ENCODE measurements at regions not wholly inside any gene's neighbourhood (a gene's known extent, or its start where the extent isn't known, plus 50 kb on each side); places are given as distances from the start of the nearest gene placed in this dataset.

DNA sequence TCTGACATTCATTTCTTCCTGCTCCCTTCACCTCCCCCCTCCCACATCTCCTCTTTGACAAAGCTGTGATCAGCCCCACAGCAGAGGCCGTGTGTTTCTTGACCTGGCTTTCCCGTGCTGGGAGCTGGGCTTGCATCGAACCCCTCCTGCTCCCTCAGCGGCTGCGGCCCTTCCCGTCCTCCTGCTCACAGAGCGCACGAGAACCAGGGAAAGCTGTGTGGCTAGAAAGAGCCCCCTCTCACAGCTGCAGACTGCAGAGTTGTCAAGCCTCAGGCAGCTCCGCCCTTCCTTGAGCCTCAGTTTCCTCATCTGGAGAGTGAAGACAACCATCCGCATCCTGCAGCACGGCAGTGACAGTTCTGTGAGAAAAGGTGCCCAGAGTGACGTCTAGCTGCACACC, 65.7 kb upstream of the GLI2 start:
- Histone ChIP-seq H3K79me2 (ENCODE audit: insufficient read depth, low read length) (no peaks in the 10 kb centered on the region), H3T11ph (ENCODE audit: low read length) (no peak overlapping the region), H2AK5ac (ENCODE audit: insufficient read length, low read length) (no peak overlapping the region), H3K23ac (ENCODE audit: insufficient read length, low read depth, low read length) (no peak overlapping the region), H3K23me2 (ENCODE audit: insufficient read length, low read depth, low read length, poor library complexity, severe bottlenecking) (peaks cover 3% of the 10 kb centered on the region), H3K79me1 (ENCODE audit: insufficient read depth, low read depth, low read length, poor library complexity, severe bottlenecking) (no peaks in the 10 kb centered on the region), H2BK15ac (ENCODE audit: low read depth, low read length) (no peak overlapping the region), H2BK120ac (ENCODE audit: low read depth, low read length, poor library complexity, severe bottlenecking) (no peak overlapping the region), H3K4ac (ENCODE audit: low read depth, low read length) (no peak overlapping the region), H3K9ac (ENCODE audit: extremely low read depth, insufficient read length, low read length) (no peak overlapping the region), H3K18ac (ENCODE audit: insufficient read length, low read depth, low read length) (no peak overlapping the region), H4K8ac (replicated peaks; ENCODE audit: insufficient read length, low read depth, low read length) (no peak overlapping the region), H2AFZ (ENCODE audit: low read length) (no peak overlapping the region), H2BK20ac (ENCODE audit: low read depth, low read length, poor library complexity, severe bottlenecking) (no peak overlapping the region), H3K4me2 (ENCODE audit: insufficient read depth, insufficient read length, low read length) (no peak overlapping the region), H3K27ac (ENCODE audit: insufficient read length, low read depth, low read length) (no peak overlapping the region), H4K91ac (ENCODE audit: insufficient read length, low read depth, low read length) (no peak overlapping the region), H3K4me1 (ENCODE audit: insufficient read depth, low read length) (no peaks in the 10 kb centered on the region), H4K5ac (ENCODE audit: insufficient read length, low read depth, low read length) (no peak overlapping the region), H2BK5ac (ENCODE audit: insufficient read length, low read length) (no peak overlapping the region), H3K9me3 (ENCODE audit: control insufficient read depth, low read depth, low read length) (peaks cover 6% of the 10 kb centered on the region), H3K14ac (ENCODE audit: insufficient read depth, low read length) (no peak overlapping the region), H3K56ac (ENCODE audit: insufficient read length, low read depth, low read length) (no peak overlapping the region), H4K20me1 (ENCODE audit: control insufficient read depth, insufficient read depth, insufficient read length) (no peaks in the 10 kb centered on the region), H3K27me3 (ENCODE audit: insufficient read depth, low read length) (no peaks in the 10 kb centered on the region; the same call in 1 of the 2 replicates), H2BK12ac (ENCODE audit: insufficient read length, low read depth, low read length) (no peak overlapping the region)
- Mint-ChIP-seq H3K4me1 (peaks cover 4 to 10% of the 10 kb centered on the region in 2 experiments; a peak in 3 of 4 replicates), H3K9me3 (peaks cover 29 to 31% of the 10 kb centered on the region in 2 experiments), H3K4me3 (no peak overlapping the region), H3K27ac (no peak overlapping the region), H3K36me3 (ENCODE audit: insufficient read depth in 1 of 3, low read depth in 3 of 3) (peaks cover 8 to 24% (median 10%) of the 10 kb centered on the region in 3 experiments; a peak in 5 of 7 replicates), H3K27me3 (ENCODE audit: low read depth) (peaks cover 88% of the 10 kb centered on the region)
- WGBS (ENCODE audit: extremely low coverage, insufficient read length, low lambda C conversion rate) = no CpG with 5 or more reads among the region's 12 CpGs
- TF ChIP-seq, protein P1, sequence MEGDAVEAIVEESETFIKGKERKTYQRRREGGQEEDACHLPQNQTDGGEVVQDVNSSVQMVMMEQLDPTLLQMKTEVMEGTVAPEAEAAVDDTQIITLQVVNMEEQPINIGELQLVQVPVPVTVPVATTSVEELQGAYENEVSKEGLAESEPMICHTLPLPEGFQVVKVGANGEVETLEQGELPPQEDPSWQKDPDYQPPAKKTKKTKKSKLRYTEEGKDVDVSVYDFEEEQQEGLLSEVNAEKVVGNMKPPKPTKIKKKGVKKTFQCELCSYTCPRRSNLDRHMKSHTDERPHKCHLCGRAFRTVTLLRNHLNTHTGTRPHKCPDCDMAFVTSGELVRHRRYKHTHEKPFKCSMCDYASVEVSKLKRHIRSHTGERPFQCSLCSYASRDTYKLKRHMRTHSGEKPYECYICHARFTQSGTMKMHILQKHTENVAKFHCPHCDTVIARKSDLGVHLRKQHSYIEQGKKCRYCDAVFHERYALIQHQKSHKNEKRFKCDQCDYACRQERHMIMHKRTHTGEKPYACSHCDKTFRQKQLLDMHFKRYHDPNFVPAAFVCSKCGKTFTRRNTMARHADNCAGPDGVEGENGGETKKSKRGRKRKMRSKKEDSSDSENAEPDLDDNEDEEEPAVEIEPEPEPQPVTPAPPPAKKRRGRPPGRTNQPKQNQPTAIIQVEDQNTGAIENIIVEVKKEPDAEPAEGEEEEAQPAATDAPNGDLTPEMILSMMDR (conservative IDR thresholded peaks at IDR 0.05) = no peak
- no peak for DNase-seq

All from H9 (cell line).